Spleen (tissue), 7 donors: ENCODE measurements at regions not wholly inside any gene's neighbourhood (a gene's known extent, or its start where the extent isn't known, plus 50 kb on each side); places are given as distances from the start of the nearest gene placed in this dataset.

Experiments used
- POLR2AphosphoS5 ChIP-seq, 3 donors: sonication (generic); formaldehyde crosslinking; IDR thresholded peaks; one replicate each; pipeline ENCODE4 v1.5.1; 2017; ENCODE audit warnings: antibody characterized with exemption in 3 of 3
- TF ChIP-seq, protein P1 (sequence below), 11 experiments: fragments of 200-600 bp in 7 of 11; fragments of 450-650 bp in 4 of 11; sonication (generic) in 4 of 11; IDR thresholded peaks in 8 of 11; conservative IDR thresholded peaks in 3 of 11; 1 replicate in 7 of 11; 2 replicates in 4 of 11; pipeline versions ENCODE4 v1.4.0 to v1.8.0; 2016 to 2021; ENCODE audit warnings: antibody characterized with exemption in 11 of 11, inconsistent platforms in 4 of 11, mild to moderate bottlenecking in 1 of 11
- donor health status: DM: no; HTN: no; CAD: no; lungs with moderate emphysema.
- donor health status: DM: no; HTN: no; CAD: no.
- donor health status: DM: no; HTN: no; CAD: no.

DNA sequence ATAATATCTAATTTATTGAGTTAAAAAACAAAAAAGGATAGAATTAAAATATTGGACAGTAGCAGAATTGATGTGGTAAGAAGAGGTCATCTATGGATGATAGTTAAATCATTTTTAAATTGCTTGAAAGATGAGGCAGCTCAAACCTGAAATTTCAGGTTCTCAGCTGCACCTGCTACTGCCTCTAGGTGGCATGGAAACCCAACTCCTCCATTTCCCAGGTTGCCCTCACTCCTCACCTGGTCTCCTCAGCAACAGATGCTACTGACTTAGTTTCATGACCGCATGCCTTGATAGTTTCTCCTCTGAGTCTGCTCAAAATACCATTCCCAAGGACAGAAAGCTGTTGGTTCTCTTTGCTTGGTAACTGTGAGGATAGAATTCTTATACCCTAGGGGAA is 148.1 kb downstream of the ABHD5 start:
- TF ChIP-seq, protein P1, sequence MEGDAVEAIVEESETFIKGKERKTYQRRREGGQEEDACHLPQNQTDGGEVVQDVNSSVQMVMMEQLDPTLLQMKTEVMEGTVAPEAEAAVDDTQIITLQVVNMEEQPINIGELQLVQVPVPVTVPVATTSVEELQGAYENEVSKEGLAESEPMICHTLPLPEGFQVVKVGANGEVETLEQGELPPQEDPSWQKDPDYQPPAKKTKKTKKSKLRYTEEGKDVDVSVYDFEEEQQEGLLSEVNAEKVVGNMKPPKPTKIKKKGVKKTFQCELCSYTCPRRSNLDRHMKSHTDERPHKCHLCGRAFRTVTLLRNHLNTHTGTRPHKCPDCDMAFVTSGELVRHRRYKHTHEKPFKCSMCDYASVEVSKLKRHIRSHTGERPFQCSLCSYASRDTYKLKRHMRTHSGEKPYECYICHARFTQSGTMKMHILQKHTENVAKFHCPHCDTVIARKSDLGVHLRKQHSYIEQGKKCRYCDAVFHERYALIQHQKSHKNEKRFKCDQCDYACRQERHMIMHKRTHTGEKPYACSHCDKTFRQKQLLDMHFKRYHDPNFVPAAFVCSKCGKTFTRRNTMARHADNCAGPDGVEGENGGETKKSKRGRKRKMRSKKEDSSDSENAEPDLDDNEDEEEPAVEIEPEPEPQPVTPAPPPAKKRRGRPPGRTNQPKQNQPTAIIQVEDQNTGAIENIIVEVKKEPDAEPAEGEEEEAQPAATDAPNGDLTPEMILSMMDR (IDR thresholded peaks at IDR 0.05 in 8 of 11, conservative IDR thresholded peaks at IDR 0.05 in 3 of 11), result no peak
- no peak for TF ChIP-seq POLR2AphosphoS5 (IDR thresholded peaks at IDR 0.05)
